GM12865 (cell line): ENCODE measurements at regions not wholly inside any gene's neighbourhood (a gene's known extent, or its start where the extent isn't known, plus 50 kb on each side); places are given as distances from the start of the nearest gene placed in this dataset.

Source experiments
- DNase-seq: peaks from one replicate; pipeline ENCODE4 v3.0.0; 2010; ENCODE audit warnings: low read depth
- H3K4me3 ChIP-seq: 2 replicates; pipeline ENCODE4 v1.5.1; 2011; ENCODE audit warnings: mild to moderate bottlenecking, low read depth, low read length, control low read depth
- CTCF ChIP-seq: IDR thresholded peaks from 2 replicates; pipeline ENCODE4 v1.5.1; 2011; ENCODE audit warnings: low read length, control low read depth, low read depth, inconsistent platforms; ENCODE audit not compliant: insufficient read depth; ENCODE audit errors: missing control alignments

GRCh38 chr2:8570637-8571036 is 111.2 kb upstream of the ID2 start:
- DNase-seq, result no peak
- TF ChIP-seq CTCF, result no peak
- no peak overlapping the region for H3K4me3 ChIP-seq

GRCh38 chr2:8571301-8571791 is 110.5 kb upstream of the ID2 start:
- TF ChIP-seq CTCF, result no peak
- no peak for DNase-seq

GRCh38 chr2:8571792-8572499 is 109.9 kb upstream of the ID2 start:
- TF ChIP-seq CTCF, result no peak
- no peak overlapping the region for H3K4me3 ChIP-seq
- no peak for DNase-seq

More at GRCh38 chr2:8571301-8571791, 110.5 kb upstream of the ID2 start:
- no peak overlapping the region for H3K4me3 ChIP-seq

GRCh38 chr2:8572712-8573233 is 109.1 kb upstream of the ID2 start:
- TF ChIP-seq CTCF, result no peak
- no peak overlapping the region for H3K4me3 ChIP-seq
- DNase-seq, result no peak

- no peak for TF ChIP-seq CTCF
- DNase-seq, result no peak
- no peak overlapping the region for H3K4me3 ChIP-seq
Observed at GRCh38 chr2:8573234-8573941, 108.5 kb upstream of the ID2 start.

- no peak for DNase-seq
- no peak for TF ChIP-seq CTCF
- H3K4me3 ChIP-seq, result no peak overlapping the region
Observed at GRCh38 chr2:8573942-8574195, 108.0 kb upstream of the ID2 start.
